ENCODE measurements at regions not wholly inside any gene's neighbourhood (a gene's known extent, or its start where the extent isn't known, plus 50 kb on each side); places are given as distances from the start of the nearest gene placed in this dataset.

DNA sequence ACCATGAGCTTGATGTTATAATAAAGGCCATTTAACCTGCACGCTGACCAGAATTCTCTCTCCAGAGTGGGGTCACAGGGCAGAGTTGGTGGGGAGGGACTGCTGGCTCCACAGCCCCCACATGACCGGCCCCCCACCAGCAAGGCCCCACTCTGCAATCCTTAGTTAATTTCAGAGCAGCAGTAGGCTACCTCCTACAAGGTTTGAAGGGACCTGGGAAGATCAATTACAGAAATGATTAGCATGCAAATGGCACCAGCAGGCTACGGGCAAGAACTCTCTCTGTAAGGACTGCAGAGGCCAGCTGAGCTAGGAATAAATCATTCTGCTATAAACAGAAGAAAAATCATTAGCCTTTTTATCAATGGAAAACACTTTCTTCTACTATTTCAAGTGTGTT is 135.3 kb downstream of the C1D start:
- no peak for TF ChIP-seq POLR2A (IDR thresholded peaks at IDR 0.05)
- TF ChIP-seq, protein P1, sequence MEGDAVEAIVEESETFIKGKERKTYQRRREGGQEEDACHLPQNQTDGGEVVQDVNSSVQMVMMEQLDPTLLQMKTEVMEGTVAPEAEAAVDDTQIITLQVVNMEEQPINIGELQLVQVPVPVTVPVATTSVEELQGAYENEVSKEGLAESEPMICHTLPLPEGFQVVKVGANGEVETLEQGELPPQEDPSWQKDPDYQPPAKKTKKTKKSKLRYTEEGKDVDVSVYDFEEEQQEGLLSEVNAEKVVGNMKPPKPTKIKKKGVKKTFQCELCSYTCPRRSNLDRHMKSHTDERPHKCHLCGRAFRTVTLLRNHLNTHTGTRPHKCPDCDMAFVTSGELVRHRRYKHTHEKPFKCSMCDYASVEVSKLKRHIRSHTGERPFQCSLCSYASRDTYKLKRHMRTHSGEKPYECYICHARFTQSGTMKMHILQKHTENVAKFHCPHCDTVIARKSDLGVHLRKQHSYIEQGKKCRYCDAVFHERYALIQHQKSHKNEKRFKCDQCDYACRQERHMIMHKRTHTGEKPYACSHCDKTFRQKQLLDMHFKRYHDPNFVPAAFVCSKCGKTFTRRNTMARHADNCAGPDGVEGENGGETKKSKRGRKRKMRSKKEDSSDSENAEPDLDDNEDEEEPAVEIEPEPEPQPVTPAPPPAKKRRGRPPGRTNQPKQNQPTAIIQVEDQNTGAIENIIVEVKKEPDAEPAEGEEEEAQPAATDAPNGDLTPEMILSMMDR (IDR thresholded peaks at IDR 0.05) = no peak
